Suprapubic skin (tissue), 3 donors: ENCODE measurements at regions not wholly inside any gene's neighbourhood (a gene's known extent, or its start where the extent isn't known, plus 50 kb on each side); places are given as distances from the start of the nearest gene placed in this dataset.

Experiments
- POLR2A ChIP-seq, 2 donors: fragments of 450-650 bp; IDR thresholded peaks; one replicate each; pipeline ENCODE4 v1.6.1; 2017; ENCODE audit warnings: antibody characterized with exemption in 2 of 2, mild to moderate bottlenecking in 2 of 2, moderate library complexity in 2 of 2
- TF ChIP-seq, protein P1 (sequence below), 2 donors: fragments of 200-600 bp in 1 of 2; fragments of 450-650 bp in 1 of 2; sonication (generic) in 1 of 2; IDR thresholded peaks; one replicate each; pipeline ENCODE4 v1.5.1; 2016 to 2019; ENCODE audit warnings: antibody characterized with exemption in 2 of 2, mild to moderate bottlenecking in 1 of 2, moderate library complexity in 1 of 2

GRCh38 chr12:97313471-97314190 lies 149.0 kb upstream of the RMST start:
- TF ChIP-seq, protein P1, sequence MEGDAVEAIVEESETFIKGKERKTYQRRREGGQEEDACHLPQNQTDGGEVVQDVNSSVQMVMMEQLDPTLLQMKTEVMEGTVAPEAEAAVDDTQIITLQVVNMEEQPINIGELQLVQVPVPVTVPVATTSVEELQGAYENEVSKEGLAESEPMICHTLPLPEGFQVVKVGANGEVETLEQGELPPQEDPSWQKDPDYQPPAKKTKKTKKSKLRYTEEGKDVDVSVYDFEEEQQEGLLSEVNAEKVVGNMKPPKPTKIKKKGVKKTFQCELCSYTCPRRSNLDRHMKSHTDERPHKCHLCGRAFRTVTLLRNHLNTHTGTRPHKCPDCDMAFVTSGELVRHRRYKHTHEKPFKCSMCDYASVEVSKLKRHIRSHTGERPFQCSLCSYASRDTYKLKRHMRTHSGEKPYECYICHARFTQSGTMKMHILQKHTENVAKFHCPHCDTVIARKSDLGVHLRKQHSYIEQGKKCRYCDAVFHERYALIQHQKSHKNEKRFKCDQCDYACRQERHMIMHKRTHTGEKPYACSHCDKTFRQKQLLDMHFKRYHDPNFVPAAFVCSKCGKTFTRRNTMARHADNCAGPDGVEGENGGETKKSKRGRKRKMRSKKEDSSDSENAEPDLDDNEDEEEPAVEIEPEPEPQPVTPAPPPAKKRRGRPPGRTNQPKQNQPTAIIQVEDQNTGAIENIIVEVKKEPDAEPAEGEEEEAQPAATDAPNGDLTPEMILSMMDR (IDR thresholded peaks at IDR 0.05) = no peak
- TF ChIP-seq POLR2A (IDR thresholded peaks at IDR 0.05) = no peak
